Testis (tissue), 2 donors: ENCODE measurements at regions not wholly inside any gene's neighbourhood (a gene's known extent, or its start where the extent isn't known, plus 50 kb on each side); places are given as distances from the start of the nearest gene placed in this dataset.

Experiments
- POLR2A ChIP-seq: fragments of 450-650 bp; IDR thresholded peaks from one replicate; pipeline ENCODE4 v1.6.1; 2017; ENCODE audit warnings: antibody characterized with exemption, mild to moderate bottlenecking, moderate library complexity
- TF ChIP-seq, protein P1 (sequence below), 3 experiments: fragments of 450-650 bp in 2 of 3; fragments of 200-600 bp in 1 of 3; sonication (generic) in 1 of 3; IDR thresholded peaks; one replicate each; pipeline ENCODE4 v1.5.1; 2016 to 2019; ENCODE audit warnings: antibody characterized with exemption in 3 of 3, mild to moderate bottlenecking in 2 of 3, moderate library complexity in 1 of 3

DNA sequence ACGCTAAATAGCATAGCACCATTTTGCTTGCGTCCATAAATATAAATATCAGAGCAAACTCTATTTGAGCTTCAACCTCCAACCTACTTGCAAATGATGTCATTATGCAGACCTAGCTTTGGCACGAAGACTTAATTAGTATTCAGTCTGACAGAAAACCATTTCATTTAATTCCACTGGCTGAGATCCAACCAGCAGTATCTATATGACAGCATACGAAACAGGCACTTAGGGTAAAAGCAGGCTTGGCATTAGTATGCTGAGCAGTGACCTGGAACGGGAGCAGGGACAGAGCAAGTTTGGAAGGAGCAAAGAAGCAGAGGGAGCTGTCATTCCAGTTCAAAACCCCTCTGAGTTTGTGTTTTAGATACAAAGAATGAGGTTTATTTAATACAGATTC, 312.5 kb upstream of the CHRM2 start:
- TF ChIP-seq, protein P1, sequence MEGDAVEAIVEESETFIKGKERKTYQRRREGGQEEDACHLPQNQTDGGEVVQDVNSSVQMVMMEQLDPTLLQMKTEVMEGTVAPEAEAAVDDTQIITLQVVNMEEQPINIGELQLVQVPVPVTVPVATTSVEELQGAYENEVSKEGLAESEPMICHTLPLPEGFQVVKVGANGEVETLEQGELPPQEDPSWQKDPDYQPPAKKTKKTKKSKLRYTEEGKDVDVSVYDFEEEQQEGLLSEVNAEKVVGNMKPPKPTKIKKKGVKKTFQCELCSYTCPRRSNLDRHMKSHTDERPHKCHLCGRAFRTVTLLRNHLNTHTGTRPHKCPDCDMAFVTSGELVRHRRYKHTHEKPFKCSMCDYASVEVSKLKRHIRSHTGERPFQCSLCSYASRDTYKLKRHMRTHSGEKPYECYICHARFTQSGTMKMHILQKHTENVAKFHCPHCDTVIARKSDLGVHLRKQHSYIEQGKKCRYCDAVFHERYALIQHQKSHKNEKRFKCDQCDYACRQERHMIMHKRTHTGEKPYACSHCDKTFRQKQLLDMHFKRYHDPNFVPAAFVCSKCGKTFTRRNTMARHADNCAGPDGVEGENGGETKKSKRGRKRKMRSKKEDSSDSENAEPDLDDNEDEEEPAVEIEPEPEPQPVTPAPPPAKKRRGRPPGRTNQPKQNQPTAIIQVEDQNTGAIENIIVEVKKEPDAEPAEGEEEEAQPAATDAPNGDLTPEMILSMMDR (IDR thresholded peaks at IDR 0.05) = no peak
- no peak for TF ChIP-seq POLR2A
